ENCODE measurements at regions not wholly inside any gene's neighbourhood (a gene's known extent, or its start where the extent isn't known, plus 50 kb on each side); places are given as distances from the start of the nearest gene placed in this dataset.
"Not testable (repeated sequence)": the region's sequence is repeated elsewhere in the genome, so short reads cannot be mapped to it uniquely, and the experiment has no call there.

DNA sequence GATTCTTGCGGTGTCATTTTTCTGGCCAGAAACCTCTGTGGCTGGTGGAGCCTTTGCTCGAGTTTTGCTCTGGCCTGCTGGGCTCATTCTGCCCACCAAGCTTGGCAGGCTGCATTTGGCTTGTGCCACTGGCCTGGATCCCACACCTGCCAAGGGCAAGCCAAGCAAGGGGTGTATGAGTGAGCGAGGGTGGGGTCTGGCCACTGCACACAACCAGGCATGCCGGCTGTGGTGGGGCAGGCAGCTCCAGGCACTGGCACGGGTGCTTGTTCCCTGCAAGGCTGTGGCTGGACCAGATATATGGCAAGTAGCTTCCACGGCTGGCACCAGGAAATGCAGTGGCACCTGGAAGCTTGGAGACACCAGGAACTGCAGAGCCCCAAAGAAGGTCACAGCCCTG lies 68.6 kb upstream of the PPP3CA start:
- FAIRE-seq: no peak

DNA sequence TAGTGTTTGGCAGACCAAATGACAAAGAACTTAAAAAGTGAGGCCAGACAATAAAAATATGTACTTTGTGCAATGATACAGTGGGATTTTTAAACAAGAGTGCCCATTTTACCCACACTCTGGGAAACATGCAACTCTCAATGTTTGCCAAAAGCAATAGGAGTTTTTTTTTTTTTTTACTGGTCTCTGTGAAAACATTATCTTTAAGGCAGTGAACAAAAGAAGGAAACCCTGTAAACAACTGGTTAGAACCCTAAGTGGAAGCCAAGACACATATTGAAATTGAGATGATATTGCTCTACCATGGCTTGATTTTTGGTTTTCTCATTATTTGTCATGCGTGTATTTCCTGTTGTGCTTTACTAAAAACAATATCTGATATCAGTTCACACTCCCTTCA lies 67.2 kb upstream of the PPP3CA start:
- FAIRE-seq: no peak

DNA sequence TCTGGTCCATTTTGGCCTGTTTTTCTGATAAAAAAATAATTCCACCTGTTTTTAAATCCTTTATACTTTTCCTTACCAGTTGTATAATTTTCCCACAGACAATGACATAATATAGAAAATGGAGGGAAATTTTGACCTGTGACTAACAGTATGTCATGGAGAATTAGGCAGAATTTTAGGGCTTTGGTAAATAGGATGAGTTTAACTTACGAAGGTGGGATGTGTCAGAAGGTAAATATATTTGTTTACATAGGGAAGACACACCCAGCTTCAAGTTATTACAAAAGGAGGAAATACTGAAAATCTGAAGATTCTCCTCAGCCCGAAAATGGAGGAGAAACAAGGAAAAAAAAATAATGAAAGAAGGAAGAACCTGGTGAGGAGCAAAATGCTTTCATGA lies 64.6 kb upstream of the PPP3CA start:
- no peak for FAIRE-seq

DNA sequence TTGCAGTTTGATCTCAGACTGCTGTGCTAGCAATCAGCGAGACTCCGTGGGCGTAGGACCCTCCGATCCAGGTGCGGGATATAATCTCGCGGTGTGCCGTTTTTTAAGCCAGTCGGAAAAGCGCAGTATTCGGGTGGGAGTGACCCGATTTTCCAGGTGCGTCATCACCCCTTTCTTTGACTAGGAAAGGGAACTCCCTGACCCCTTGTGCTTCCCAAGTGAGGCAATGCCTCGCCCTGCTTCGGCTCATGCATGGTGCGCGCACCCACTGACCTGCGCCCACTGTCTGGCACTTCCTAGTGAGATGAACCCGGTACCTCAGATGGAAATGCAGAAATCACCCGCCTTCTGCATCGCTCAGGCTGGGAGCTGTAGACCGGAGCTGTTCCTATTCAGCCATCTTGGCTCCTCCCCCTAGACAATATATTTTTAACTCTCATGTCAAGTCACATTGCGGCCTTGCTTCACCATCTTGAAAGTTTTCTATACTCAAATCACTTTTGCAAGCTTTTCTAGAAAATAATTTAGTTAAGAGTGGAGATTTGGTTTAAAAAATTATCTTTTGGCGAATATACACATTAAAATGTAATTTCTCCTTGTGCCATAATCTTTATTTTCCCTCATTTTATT lies 64.1 kb upstream of the PPP3CA start:
- not testable (repeated sequence) for FAIRE-seq

DNA sequence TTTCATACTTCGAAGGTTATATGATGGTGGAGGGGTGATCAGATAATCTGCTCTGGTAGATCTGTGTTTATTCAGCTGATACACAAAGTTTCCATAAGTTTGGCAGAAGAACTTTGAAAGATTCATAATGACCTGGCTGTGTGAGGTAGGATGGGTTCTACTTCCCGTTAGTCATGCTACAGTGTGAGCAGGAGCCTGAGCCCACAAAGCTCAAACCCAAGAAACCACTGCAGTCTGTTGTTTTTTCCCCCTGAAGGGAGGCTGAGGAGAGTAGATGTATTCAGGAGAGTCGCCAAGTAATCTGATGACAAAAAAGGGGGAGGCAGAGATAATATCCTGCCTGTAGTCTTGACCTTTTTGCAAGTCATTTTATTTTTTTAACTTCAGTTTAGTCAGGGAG lies 52.8 kb upstream of the PPP3CA start:
- no peak for FAIRE-seq

DNA sequence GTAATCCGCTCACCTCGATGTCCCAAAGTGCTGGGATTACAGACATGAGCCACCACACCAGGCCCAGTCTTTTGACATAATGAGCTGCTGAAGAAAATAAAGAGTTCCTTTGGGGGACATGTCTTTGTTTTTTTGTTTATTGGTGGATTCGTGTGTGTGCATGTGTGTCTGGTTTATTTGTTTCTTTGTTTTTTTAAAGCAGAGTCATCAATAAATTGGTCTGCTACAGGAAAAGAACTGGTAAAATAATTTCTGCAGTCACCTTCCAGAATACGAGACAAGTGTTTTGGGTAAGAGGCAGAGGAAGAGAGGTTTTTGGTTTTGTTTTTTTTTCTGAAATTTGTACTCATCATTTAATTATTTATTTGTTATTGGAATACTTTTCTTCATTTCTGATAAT lies 51.5 kb upstream of the PPP3CA start:
- FAIRE-seq: no peak

All from colon (tissue), 2 donors.